22Rv1 (cell line): ENCODE measurements at regions not wholly inside any gene's neighbourhood (a gene's known extent, or its start where the extent isn't known, plus 50 kb on each side); places are given as distances from the start of the nearest gene placed in this dataset.

Experiments
- ZFX ChIP-seq: fragments of 450-650 bp; IDR thresholded peaks from 2 replicates; pipeline ENCODE4 v1.6.1; 2017; ENCODE audit warnings: antibody characterized with exemption, borderline replicate concordance
- TF ChIP-seq, protein P1 (sequence below): fragments of 450-650 bp; IDR thresholded peaks from 2 replicates; pipeline ENCODE4 v1.5.1; 2017; ENCODE audit warnings: mild to moderate bottlenecking

- TF ChIP-seq, protein P1, sequence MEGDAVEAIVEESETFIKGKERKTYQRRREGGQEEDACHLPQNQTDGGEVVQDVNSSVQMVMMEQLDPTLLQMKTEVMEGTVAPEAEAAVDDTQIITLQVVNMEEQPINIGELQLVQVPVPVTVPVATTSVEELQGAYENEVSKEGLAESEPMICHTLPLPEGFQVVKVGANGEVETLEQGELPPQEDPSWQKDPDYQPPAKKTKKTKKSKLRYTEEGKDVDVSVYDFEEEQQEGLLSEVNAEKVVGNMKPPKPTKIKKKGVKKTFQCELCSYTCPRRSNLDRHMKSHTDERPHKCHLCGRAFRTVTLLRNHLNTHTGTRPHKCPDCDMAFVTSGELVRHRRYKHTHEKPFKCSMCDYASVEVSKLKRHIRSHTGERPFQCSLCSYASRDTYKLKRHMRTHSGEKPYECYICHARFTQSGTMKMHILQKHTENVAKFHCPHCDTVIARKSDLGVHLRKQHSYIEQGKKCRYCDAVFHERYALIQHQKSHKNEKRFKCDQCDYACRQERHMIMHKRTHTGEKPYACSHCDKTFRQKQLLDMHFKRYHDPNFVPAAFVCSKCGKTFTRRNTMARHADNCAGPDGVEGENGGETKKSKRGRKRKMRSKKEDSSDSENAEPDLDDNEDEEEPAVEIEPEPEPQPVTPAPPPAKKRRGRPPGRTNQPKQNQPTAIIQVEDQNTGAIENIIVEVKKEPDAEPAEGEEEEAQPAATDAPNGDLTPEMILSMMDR = no peak
- no peak for TF ChIP-seq ZFX
These were observed 112.5 kb downstream of the FAM50B start for GRCh38 chr6:3961581-3962215.
